ENCODE measurements at regions not wholly inside any gene's neighbourhood (a gene's known extent, or its start where the extent isn't known, plus 50 kb on each side); places are given as distances from the start of the nearest gene placed in this dataset.

GRCh38 chr12:98385641-98386040 is 129.7 kb upstream of the TMPO start:
- DNase-seq, result no peak

DNA sequence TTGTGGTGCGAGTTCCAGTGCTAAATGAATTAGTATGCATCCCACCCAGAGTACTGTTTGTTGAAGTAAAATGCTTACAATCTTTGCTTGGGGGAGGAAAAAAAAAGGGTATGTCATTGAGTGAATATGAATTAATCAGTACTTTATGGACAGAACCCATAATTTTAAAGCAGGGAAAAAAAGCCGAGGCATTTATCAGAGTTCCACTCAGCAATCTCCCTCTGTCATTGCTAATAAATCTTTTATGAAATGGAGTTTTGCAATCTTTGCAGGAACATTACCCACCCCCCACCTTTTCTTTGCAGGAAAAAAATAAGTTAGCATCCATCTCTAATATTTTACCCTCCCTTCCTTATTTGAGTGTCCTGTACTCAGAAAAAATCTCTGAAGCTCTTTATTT is 127.9 kb upstream of the TMPO start:
- no peaks in the 10 kb centered on the region for H3K9me3 ChIP-seq
- no peak for DNase-seq
- no peak overlapping the region for H3K27ac ChIP-seq
- peaks cover 0 to 9% (median 0%) of the 10 kb centered on the region in 3 donors for H3K27me3 ChIP-seq
- H3K4me1 ChIP-seq, result no peaks in the 10 kb centered on the region
- intact Hi-C loops (cut with DNase I; ENCODE audit: low total_unique reads), result no loop called here
- no peaks in the 10 kb centered on the region for H3K36me3 ChIP-seq
- H3K4me3 ChIP-seq, result no peak overlapping the region
- TF ChIP-seq POLR2AphosphoS5 (IDR thresholded peaks at IDR 0.05) (no peak), EP300 (IDR thresholded peaks at IDR 0.05) (no peak), POLR2A (IDR thresholded peaks at IDR 0.05) (no peak)
- TF ChIP-seq, protein P1, sequence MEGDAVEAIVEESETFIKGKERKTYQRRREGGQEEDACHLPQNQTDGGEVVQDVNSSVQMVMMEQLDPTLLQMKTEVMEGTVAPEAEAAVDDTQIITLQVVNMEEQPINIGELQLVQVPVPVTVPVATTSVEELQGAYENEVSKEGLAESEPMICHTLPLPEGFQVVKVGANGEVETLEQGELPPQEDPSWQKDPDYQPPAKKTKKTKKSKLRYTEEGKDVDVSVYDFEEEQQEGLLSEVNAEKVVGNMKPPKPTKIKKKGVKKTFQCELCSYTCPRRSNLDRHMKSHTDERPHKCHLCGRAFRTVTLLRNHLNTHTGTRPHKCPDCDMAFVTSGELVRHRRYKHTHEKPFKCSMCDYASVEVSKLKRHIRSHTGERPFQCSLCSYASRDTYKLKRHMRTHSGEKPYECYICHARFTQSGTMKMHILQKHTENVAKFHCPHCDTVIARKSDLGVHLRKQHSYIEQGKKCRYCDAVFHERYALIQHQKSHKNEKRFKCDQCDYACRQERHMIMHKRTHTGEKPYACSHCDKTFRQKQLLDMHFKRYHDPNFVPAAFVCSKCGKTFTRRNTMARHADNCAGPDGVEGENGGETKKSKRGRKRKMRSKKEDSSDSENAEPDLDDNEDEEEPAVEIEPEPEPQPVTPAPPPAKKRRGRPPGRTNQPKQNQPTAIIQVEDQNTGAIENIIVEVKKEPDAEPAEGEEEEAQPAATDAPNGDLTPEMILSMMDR (IDR thresholded peaks at IDR 0.05), result no peak
- WGBS, 5 donors, result 65 to 81% (median 75%) methylated on average over 2 of the region's 2 CpGs

More at GRCh38 chr12:98385641-98386040, 129.7 kb upstream of the TMPO start:
- Histone ChIP-seq H3K4me1 (no peaks in the 10 kb centered on the region), H3K4me3 (no peak overlapping the region), H3K9me3 (no peaks in the 10 kb centered on the region), H3K36me3 (no peaks in the 10 kb centered on the region), H3K27me3 (peaks cover 0 to 9% (median 0%) of the 10 kb centered on the region in 3 donors), H3K27ac (no peak overlapping the region)
- no peak for TF ChIP-seq POLR2A (IDR thresholded peaks at IDR 0.05)
- TF ChIP-seq, protein P1 (IDR thresholded peaks at IDR 0.05), result no peak
- TF ChIP-seq EP300 (IDR thresholded peaks at IDR 0.05), result no peak
- no peak for TF ChIP-seq POLR2AphosphoS5 (IDR thresholded peaks at IDR 0.05)
- intact Hi-C loops (cut with DNase I; ENCODE audit: low total_unique reads), result no loop called here
- 82 to 100% (median 94%) methylated on average over 1 of the region's 1 CpG for WGBS, 5 donors

DNA sequence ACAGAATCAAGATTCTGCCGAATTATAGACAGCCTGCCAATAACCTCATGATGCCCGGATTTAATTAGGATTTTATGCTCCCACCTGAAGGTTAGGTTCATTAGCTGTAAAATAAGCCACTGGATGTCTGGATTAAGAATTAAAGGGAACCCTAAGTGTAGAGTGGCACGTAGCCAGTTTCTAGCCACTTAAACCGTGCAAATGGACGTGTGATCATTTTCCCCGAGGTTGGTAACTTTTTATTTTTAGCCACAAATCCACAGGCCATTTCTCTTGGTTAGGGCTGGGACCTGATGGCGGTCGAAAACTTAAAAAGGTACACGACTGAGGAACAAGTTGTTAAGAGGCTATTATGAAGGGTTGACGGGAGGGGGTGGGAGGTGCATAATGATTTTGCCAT is 127.3 kb upstream of the TMPO start:
- peaks cover 0 to 9% (median 0%) of the 10 kb centered on the region in 3 donors for H3K27me3 ChIP-seq
- no peaks in the 10 kb centered on the region for H3K36me3 ChIP-seq
- H3K4me1 ChIP-seq, result no peaks in the 10 kb centered on the region
- no peak for DNase-seq
- TF ChIP-seq EP300 (IDR thresholded peaks at IDR 0.05), result no peak
- no peak for TF ChIP-seq POLR2AphosphoS5 (IDR thresholded peaks at IDR 0.05)
- TF ChIP-seq, protein P1 (IDR thresholded peaks at IDR 0.05), result no peak
- no peak for TF ChIP-seq POLR2A (IDR thresholded peaks at IDR 0.05)
- H3K9me3 ChIP-seq, result no peaks in the 10 kb centered on the region
- H3K4me3 ChIP-seq, result no peak overlapping the region
- WGBS, 5 donors, result 73 to 85% (median 81%) methylated on average over 10 of the region's 10 CpGs
- no peak overlapping the region for H3K27ac ChIP-seq
- intact Hi-C loops (cut with DNase I; ENCODE audit: low total_unique reads), result no loop called here

GRCh38 chr12:98389593-98389992 is 125.8 kb upstream of the TMPO start:
- intact Hi-C loops (cut with DNase I; ENCODE audit: low total_unique reads), result no loop called here
- no peaks in the 10 kb centered on the region for H3K4me1 ChIP-seq
- no peak overlapping the region for H3K4me3 ChIP-seq
- 86 to 92% (median 91%) methylated on average over 2 of the region's 2 CpGs for WGBS, 5 donors
- peaks cover 0 to 9% (median 0%) of the 10 kb centered on the region in 3 donors for H3K27me3 ChIP-seq
- H3K36me3 ChIP-seq, result no peaks in the 10 kb centered on the region
- no peak overlapping the region for H3K27ac ChIP-seq
- DNase-seq, result no peak
- H3K9me3 ChIP-seq, result no peaks in the 10 kb centered on the region
- no peak for TF ChIP-seq POLR2AphosphoS5 (IDR thresholded peaks at IDR 0.05)
- no peak for TF ChIP-seq POLR2A (IDR thresholded peaks at IDR 0.05)
- no peak for TF ChIP-seq EP300 (IDR thresholded peaks at IDR 0.05)
- TF ChIP-seq, protein P1 (IDR thresholded peaks at IDR 0.05), result no peak

Data from stomach (tissue), 8 donors.